HG02840 (cell line): ENCODE measurements at regions not wholly inside any gene's neighbourhood (a gene's known extent, or its start where the extent isn't known, plus 50 kb on each side); places are given as distances from the start of the nearest gene placed in this dataset.

Experiments used
- ATAC-seq: cut with Tn5 transposase; IDR thresholded peaks from one replicate; pipeline ENCODE4 v1.9.1; 2021; ENCODE audit warnings: mild to moderate bottlenecking, moderate library complexity, moderate number of reproducible peaks; ENCODE audit not compliant: unreplicated experiment, low FRiP score

DNA sequence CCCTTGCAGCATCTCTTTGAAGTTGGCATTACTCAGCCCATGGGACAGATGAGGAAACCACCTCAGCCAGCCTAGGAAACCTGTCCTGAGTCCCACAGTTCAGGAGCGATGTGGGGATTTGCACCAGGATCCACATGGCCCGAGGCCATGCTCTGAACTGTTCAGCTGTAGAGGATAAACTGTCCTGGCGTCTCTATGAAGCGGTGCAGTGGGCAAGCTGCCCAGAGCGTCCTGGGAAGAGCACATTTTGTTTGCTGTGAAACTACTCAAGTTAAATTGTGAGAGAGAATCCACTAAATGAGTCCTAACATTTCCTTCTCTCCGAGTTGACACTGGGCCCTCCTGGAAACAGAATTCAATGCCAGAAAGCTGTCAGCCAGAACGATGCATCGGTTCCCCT is 276.6 kb upstream of the TNRC6C start:
- no peak for ATAC-seq

DNA sequence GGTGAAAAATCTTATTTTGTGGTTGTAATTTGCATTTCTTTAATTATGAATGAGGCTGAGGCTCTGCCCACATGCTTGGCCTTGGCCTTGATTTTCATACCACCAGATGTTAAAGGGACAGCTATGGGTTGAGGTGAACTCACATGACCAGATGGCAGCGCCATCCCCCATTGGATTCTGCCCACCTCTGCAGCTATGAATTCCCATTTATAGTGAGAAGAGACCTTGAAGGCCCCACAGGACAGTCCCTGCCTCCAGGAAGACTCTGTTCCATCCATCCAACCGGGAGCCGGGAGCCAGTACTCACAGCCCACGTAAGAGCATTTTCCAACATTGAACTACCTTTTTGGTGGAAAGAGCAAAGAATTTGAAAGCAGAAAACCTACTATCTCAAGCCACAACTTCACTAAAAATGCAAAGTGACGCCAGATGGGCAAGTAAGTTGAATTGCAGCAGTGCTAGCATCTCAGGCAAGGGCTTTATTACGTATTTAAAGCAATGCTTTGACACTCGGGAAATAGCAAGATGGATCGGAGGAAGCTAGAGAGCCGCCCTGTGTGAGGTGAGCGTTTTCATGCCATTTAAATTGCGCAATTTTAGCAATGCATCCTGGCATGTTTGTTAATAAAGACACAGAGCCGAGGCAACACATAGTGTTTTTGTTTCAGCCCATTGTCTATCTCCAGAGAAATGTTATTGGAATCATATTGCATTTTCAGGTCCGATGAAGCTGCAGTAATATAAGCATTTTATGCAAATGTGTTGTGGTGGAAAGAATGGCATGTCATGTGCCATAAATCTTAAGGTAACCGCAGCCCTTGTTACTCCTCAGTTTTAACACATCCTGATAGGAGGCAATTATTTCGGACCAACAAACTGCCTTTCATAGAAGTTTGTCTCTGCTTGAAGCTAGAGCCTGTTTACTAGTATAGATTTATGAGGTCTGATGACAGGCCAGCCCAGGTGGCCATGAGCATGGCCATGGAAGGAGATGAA is 273.4 kb upstream of the TNRC6C start:
- no peak for ATAC-seq

DNA sequence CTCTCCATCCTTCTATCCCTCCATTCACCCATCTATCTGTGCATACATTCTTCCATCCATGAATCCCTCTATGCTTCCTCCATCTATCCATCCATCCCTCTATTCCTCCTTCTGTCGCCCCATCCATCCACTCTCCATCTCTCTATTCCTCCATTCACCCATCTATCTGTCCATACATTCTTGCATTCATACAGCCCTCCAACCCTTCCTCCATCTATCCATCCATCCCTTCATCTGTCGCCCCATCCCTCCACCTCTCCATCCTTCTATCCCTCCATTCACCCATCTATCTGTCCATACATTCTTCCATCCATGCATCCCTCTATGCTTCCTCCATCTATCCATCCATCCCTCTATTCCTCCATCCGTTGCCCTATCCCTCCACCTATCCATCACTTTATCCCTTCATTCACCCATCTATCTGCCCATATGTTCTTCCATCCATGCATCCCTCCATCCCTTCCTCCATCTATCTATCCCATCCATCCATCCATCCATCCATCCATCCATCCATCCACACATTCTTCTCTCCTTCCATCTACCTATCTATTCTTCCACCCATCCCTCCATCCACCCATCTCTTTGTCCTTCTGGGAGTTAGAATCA is 272.5 kb upstream of the TNRC6C start:
- no peak for ATAC-seq

DNA sequence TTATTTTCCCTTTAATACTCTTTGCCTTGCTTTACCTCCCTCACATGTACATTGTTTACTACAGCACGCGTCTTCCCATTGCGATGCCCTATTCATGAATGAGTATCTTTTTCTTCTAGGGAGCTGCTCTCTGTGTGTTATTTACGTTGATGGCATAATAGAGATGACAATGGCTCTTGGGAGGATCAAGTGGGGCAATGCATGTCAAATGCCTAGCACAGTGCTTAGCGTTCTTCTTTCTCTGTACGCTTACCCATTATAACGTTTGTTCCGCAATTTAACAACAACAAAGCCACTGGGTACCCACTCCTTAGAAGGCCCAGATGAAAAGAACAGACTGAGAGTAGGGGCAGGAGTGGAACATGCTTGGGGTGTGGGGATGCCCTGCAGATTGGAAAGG is 271.6 kb upstream of the TNRC6C start:
- no peak for ATAC-seq

DNA sequence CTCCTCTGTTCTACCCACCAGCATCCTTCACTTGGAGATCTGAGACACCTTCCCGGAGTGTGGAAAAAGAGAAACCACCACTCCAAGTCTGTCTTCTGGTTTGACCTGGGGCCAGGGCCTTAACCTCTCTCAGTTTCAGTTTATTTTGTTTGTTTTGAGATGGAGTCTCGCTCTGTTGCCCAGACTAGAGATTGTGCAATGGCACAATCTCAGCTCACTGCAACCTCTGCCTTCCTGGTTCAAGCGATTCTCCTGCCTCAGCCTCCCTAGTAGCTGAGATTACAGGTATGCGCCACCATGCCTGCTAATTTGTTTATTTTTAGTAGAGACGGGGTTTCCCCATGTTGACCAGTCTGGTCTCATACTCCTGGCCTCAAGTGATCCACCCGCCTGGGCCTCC is 271.1 kb upstream of the TNRC6C start:
- no peak for ATAC-seq

DNA sequence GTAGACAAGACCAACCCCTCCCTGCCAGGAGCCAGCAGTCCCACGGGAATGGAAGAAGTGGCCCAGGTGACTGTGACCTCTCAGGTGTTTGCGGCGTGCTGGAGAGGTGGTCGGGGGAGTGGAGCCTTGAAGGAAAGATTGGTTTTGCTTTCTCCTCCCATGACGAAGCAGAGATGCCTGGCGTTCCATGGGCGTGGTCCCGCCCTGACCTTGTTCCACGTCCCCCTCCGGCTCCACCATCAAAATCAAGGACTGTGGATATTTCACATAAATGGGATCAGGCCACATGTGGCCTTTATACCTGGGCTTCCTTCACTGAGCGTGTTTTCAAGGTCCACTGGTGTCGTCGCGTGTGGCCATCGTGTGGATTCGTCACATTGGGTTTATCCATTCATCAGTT is 270.6 kb upstream of the TNRC6C start:
- no peak for ATAC-seq

DNA sequence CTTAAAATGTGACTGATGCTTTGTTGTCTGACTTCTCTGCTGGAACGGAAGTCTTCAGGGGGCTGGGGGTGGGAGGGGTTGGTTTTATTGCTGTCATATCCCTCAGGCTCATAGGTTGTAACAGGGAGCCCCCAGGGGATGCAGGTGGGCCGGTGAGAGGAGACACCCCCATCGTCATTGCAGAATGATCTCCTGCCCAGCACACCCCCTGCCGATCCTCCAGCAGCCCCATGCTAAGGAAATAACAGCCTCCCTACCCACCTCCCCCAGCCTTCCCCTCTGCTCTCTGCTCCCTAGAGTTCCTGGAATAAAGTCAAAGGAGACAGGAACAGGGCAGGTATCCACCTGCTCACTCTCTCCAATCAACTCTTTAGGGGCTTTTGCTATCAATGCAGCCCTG is 270.1 kb upstream of the TNRC6C start:
- ATAC-seq = no peak

DNA sequence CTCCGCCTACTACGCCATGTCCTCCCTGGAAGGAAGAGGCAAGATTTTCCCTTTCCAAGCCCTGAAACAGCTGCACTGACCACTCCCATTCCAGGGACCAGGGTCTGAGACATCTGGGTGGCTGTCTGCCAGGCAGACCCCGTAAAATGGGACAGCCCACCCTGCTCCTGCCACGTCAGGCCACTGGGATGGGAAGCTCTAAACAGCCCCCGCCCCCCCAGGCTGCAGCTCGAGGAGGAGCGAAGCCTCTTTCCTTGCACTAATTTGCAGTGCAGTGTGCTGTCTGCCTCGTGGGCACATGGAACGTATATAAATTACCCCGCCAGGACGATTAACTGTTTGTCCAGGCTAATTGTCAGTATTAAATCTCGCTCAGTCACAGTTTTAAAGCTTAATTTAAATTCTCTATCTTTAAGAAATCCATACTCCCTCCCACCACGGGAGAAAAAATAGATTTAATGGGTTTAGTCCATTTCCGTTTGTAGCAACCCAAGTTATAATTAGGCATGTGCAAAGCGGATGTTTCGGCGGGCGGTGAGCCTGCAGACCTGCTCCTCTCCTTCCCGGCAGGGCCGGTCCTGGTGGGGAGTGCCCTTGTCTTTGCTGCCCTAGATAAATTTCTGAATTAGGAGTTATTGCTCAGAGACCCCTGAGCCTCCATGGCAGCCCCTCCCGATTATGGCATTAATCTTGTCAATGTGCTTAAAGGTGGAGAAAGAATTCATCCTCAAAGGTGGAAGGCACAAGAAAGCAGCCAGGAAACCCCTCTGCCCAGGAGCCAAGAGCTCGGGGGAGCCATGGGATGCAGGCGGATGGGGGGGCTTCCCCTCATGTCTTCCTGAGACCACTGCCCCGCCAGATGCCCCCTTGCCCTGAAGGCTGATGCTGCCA is 268.0 kb upstream of the TNRC6C start:
- no peak for ATAC-seq

DNA sequence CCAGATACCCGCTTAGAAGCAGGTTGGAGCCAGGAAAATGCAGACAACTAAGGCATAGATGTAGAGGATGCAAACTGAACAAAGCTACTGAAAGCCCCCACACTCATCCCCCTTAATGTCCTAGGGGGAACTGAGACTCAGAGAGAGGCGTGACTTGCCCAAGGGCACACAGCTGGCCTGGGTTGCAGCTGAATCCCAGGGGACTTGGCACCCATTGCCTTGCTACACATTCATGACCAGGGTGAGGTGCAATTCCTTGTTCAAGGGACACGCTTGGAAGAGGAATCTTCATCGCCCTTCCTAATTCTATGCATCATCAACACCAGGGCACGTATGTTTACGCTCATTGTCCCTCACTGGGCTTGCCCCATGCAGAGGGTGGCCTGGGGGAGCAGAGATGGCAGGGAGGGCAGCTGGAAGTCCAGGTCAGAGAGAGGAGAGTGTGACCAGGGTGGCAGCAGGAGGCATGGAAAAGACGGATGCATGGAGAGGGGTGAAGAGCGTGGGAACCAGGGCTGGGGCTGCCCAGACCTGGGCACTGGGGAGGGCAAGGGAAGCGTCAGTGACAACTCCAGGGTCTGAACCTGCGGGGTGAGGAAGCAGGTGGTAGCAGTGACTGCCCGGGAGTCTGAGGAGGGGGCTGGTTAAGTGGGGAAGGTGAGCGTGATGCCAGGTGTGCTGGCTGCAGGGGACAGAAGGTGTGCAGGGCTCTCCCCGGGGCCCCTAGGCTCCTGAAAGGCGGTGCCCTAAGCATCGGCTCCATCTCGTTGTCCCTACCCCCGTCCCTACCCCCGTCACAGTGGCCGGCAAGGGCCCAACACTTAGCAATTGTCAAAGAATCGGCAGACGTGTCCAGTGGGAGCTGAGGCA is 267.1 kb upstream of the TNRC6C start:
- no peak for ATAC-seq

DNA sequence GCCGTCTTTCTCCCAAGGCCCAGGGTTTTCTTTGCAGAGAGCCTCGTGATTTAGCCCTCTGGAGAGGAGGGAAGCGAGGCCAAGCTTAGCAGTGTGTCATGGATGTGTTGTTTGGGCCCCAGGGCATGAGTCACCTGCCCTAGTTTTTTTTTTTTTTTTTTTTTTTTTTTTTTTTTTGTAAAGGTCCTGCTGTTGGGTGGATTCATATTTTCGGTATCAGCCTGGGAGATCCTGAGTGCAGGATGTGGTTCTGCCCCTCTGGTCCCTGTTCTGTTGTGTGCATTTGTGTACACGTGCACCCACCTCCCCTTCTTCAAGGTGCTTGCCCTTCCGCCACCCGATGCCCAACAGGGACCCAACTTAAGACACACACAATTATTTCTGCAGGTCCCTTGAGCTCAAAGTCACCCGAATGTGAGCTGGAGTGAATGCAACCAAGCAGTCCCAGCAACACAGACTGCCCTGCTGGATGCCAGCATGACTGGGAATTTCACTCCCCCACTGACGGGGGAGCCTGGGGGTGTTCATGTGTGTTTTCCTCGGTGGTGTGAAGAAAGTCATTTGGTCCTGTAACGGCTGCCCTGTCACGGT is 265.8 kb upstream of the TNRC6C start:
- no peak for ATAC-seq

DNA sequence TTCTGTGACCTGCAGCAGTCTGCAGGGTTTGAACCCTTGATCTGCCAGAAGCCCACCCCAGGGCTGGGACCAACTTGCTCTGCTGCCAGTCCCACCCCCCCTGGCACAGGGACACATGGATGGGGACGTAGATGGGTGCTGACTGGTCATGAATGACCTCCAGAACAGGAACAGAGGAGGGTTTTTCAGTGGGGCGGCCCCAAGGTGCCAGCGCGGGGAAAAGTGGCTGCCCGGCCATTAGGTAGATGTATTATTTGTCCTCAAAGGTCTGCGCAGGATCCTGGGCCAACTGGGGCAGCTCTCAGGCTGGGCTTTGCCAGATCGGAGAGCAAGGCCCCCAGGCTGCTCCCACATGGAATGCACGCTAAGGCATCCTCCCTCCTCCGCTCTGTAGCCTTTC is 265.2 kb upstream of the TNRC6C start:
- ATAC-seq = no peak

DNA sequence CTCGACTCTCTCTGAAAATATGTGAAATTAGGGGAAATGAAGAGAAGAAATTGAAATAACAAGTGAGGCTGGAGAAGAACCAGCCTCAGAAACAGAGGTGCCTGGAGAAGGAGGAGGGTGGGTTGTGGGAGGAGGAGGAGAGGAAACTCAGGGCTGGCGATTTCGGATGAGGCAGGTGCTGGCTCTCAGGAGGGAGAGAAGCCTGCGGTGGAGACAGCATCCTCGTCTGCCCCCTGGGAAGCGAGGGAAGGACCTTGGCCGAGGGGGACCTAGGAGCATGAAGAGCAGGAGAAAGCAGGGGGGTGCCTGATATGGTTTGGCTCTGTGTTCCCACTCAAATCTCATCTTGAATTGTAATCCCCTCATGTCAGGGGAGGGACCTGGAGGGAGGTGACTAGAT is 264.7 kb upstream of the TNRC6C start:
- ATAC-seq = no peak

DNA sequence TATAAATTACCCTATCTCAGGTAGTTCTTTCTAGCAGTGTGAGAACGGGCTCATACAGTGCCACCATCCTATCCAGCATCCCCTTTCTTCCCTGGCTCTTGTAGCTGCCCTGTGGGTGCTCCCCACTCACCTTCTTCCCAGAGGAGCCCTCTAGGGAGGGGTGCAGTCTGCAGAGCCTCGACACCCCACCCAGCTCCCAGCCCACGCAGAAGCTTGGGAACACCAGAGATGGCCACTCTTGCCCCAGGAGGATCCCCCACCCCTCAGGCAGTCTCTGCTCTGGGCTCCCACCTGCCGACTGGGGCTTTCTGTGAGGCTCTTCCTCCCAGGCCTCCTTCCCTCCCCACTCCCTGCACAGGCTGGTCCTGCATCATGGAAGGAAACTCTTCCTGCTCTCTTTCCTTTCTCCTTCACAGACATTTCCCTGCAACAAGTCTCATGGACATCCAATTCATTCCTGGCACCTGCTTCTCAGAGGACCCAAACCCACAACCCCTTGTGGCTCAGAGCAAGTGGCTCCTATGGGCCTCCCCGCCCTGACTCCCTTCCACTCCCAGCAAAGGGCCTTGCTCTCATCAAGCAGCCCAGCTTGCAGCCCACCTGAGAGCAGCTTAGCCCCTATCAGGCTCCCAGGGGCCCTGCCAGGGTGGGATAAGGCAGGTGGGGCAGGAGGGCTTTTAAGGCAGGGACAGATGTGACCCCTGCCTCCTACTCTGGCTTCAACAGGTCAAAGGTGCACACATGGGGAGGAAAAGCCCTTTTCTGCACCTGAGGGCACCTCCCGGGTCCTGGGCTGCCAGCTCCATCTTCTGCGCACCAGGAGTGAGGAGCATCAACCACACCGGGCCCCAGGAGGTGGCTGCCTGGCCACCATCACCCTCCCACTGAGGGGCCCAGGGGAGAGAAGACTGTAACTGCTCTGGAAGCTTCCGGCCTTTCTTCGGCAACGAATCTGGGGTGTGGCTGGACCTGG is 263.8 kb upstream of the TNRC6C start:
- no peak for ATAC-seq

DNA sequence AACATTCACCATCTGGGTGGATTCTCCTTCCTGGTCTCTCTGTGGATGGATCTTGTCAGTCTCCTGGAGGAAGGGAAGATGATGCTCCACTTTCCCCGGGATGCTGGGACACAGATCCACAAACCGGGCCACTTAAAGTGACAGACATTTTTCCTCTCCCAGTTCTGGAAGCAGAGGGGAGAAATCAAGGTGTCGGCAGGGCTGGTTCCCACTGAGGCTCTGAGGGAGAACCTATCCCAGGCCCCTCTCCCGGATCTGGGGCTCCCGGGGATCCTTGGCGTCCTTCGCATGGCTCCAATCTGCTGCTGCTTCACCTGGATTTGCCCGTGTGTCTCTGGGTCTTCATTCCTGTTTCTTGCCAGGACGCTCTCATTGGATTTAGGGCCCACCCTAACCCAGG is 263.1 kb upstream of the TNRC6C start:
- ATAC-seq = no peak

DNA sequence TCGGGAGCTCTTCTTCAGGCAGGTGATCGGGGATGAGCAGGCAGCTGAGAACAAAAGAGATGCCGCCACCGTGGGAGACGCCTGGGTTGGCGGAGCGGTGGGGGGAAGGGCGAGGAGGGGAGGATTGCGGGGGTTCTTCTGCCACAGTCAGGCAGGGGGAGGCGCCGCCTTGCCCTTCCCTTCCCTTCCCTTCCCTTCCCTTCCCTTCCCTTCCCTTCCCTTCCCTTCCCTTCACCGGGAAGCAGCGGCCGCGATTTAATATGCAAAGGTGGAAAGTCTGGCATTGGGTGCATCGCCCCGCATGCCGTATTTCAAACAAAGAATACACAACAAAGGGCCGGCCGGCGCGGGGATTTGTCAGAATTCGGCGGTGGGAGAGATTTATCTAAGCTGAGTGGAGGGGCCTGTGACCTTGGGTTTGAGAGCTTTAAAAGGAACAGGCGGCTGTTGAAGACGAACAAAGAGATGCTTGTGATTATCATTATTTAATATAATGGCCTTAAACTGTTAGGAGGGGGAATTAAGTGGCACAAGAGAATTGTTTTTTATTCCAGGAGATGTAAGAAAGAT is 262.3 kb upstream of the TNRC6C start:
- ATAC-seq = no peak

DNA sequence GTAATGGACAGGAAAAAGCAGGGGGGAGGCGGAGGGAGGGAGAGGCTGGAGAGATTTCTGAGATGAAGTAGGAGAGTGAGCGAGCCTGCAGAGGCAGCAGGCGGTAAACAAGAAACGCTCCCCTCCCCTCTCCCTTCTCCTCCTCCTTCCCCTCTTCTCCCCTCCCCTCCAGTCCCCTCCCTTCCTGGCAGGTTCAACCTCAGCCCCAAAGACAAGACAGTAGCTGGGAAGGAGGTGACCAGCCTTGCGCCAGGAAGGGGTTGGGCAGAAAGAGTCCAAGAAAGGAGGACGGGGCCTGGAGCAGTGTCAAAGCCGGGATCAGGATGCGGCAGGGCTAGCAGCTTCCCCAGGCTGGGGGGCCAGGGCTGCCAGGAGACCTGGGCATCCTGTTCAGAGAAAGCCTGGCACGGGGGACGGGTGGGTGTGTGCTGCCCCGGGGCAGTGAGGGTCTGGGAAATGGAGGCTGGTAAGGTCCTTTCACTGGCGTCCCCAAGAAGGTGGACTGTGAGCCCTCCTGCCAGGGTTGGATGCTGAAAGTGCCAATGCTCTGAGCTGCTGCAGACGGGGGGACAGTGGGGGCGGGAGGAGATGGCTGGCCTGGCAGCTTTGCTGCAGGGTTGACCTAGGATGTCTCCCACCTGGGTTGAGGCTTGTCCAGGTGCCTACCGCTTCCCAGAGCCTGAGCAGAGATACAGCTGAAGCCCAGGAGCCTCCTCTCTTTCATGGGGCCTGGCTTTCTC is 261.6 kb upstream of the TNRC6C start:
- ATAC-seq = no peak
